ENCODE measurements at regions not wholly inside any gene's neighbourhood (a gene's known extent, or its start where the extent isn't known, plus 50 kb on each side); places are given as distances from the start of the nearest gene placed in this dataset.

DNA sequence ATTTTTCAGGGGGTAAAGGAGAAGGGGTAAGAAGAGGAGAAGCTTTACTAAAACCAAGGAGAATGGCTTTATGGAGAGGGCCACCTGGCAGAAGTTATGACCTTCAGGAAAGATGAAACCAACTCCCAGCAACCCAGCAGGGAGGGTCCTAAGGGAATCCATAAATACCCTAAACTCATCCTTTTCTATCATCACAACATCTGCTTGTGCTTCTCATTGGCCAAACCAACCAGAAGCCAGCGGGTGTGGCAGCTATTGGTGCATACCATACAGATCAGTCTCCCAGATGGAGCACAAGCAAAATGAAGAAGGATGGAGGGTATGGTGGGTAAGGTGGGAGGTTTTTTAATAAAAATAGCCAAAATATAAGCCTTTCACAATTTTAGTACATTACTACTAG is 58.5 kb upstream of the ARSJ start:
- TF ChIP-seq CTCF (IDR thresholded peaks at IDR 0.05), result no peak
- TF ChIP-seq POLR2A (IDR thresholded peaks at IDR 0.05), result no peak
- no peak for TF ChIP-seq POLR2AphosphoS5 (IDR thresholded peaks at IDR 0.05)
